A549 (cell line): ENCODE measurements at regions not wholly inside any gene's neighbourhood (a gene's known extent, or its start where the extent isn't known, plus 50 kb on each side); places are given as distances from the start of the nearest gene placed in this dataset.

Experiments used
- CEBPB ChIP-seq, 2 experiments: fragments of >200 bp in 1 of 2; sonication (Bioruptor Twin) in 1 of 2; formaldehyde crosslinking in 1 of 2; IDR thresholded peaks; 2 replicates each; pipeline ENCODE4 v1.6.1; 2012 to 2016
- CTCF ChIP-seq: fragments of >200 bp; sonication (Bioruptor Twin); formaldehyde crosslinking; IDR thresholded peaks from 3 replicates; pipeline ENCODE4 v1.5.1; 2016
- GATA3 ChIP-seq: IDR thresholded peaks from 2 replicates; pipeline ENCODE4 v1.6.1; 2012; ENCODE audit warnings: borderline replicate concordance
- HDAC2 ChIP-seq: fragments of 200-600 bp; sonication (generic); IDR thresholded peaks from 2 replicates; pipeline ENCODE4 v1.6.1; 2016
- JUNB ChIP-seq: fragments of >200 bp; sonication (Bioruptor Twin); formaldehyde crosslinking; IDR thresholded peaks from 2 replicates; pipeline ENCODE4 v1.6.1; 2016
- NFE2L2 ChIP-seq: fragments of 150-350 bp; conservative IDR thresholded peaks from 2 replicates; pipeline ENCODE4 v1.6.1; 2014; ENCODE audit warnings: low read length
- POLR2A ChIP-seq: IDR thresholded peaks from 2 replicates; pipeline ENCODE4 v1.6.1; 2012; ENCODE audit warnings: mild to moderate bottlenecking, low read length
- RCOR1 ChIP-seq: fragments of 150-350 bp; IDR thresholded peaks from 2 replicates; pipeline ENCODE4 v1.6.1; 2014; ENCODE audit warnings: antibody characterized with exemption, low read length, low read depth
- ZC3H11A ChIP-seq: fragments of 450-650 bp; IDR thresholded peaks from 2 replicates; pipeline ENCODE4 v1.6.1; 2014; ENCODE audit warnings: antibody characterized with exemption, mild to moderate bottlenecking
- ZNF302 ChIP-seq: fragments of 250-450 bp; sonication (Bioruptor Pico); IDR thresholded peaks from 2 replicates; pipeline ENCODE4 v1.9.0; 2021; ENCODE audit warnings: inconsistent platforms, mild to moderate bottlenecking, moderate library complexity

DNA sequence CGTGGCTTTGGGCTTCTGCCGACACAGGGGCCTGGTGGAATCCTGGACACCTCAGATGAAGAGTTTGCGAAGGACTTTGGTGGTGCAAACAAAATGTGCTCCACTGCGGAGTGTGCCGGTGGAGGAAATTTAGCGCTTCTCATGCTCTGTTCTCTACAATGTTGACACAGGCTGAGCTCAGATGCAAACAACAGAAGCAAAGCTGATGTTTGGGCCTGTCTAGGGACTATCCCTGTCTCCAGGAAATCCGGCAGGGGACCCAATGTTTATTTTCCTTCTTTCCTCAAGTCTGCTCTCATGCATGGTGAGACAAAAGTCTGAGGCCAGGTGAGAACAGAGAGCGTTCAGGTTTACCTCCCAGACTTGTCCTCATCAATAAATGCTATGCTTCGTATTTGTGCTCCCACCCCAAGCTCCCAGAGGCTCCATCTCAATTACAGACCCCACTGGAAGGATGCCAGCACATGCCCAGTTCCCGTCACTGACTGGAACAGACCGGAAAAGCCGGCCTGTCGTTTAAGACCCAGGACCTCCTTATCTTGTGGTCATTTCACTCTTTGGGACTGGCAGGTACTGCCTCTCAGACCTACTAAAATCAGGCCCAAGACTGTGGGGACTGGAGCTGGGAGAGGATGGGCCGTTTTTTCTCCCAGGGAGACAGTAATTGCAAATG lies 105.7 kb upstream of the B3GAT1 start:
- TF ChIP-seq GATA3 = no peak
- TF ChIP-seq ZC3H11A = no peak
- no peak for TF ChIP-seq JUNB
- no peak for TF ChIP-seq NFE2L2
- no peak for TF ChIP-seq RCOR1
- TF ChIP-seq CEBPB (IDR thresholded peaks at IDR 0.05) = no peak
- no peak for TF ChIP-seq ZNF302 (CRISPR knock-in tag)
- TF ChIP-seq POLR2A = no peak
- no peak for TF ChIP-seq CTCF
- no peak for TF ChIP-seq HDAC2
